NT2/D1 (cell line): ENCODE measurements at regions not wholly inside any gene's neighbourhood (a gene's known extent, or its start where the extent isn't known, plus 50 kb on each side); places are given as distances from the start of the nearest gene placed in this dataset.

Source experiments
- SUZ12 ChIP-seq: IDR thresholded peaks from 2 replicates; pipeline ENCODE4 v1.6.1; 2011; ENCODE audit not compliant: insufficient read length, insufficient read depth; ENCODE audit errors: extremely low read depth
- YY1 ChIP-seq: IDR thresholded peaks from 2 replicates; pipeline ENCODE4 v1.6.1; 2011; ENCODE audit not compliant: insufficient read length, insufficient read depth

DNA sequence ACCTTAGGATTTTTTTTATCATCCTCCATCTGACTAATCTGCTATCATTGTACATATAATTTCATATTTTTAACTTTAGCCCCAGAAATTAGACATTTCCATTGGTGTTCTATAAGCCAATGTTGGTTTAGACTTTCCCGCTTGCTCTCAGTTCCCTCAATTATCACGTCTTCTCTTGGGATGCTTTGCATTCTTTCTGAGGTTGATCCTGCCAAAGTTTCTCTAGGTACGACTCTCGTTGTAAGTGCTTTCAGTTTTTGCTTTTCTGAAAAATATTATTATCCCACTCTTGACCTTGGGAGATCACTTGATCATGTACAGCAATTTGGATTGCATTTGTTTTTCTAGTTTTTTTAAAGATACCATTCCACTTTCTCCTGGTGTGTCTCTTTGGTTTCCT, 270.2 kb downstream of the IRS2 start:
- TF ChIP-seq YY1 (no peak), SUZ12 (no peak)
